ENCODE measurements at regions not wholly inside any gene's neighbourhood (a gene's known extent, or its start where the extent isn't known, plus 50 kb on each side); places are given as distances from the start of the nearest gene placed in this dataset.
"Not testable (repeated sequence)": the region's sequence is repeated elsewhere in the genome, so short reads cannot be mapped to it uniquely, and the experiment has no call there.

DNA sequence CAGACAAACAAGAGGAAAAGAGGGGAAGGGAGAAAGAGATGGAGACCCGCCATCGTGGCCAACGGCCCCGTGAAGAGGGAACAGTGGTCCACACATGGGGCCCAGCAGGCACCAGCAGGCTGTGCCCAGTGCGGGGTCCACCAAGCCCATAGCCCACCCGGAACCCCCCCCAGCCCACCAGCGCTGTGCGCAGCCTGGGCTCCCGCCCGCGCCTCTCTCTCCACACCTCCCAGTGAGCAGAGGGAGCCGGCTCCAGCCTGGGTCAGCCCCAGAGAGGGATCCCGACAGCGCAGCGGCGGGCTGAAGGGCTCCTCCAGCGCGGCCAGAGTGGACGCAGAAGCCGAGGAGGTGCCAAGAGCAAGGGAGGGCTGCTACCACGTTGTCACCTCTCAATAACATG is 105.0 kb upstream of the TMTC1 start:
- Mint-ChIP-seq H3K27me3 (ENCODE audit: low read depth, poor library complexity) (peaks cover 4% of the 10 kb centered on the region), H3K27ac (no peak overlapping the region), H3K9me3 (peaks cover 20% of the 10 kb centered on the region), H3K4me1 (no peaks in the 10 kb centered on the region), H3K4me3 (no peak overlapping the region), H3K36me3 (ENCODE audit: low read depth) (no peaks in the 10 kb centered on the region)
- TF ChIP-seq, protein P1, sequence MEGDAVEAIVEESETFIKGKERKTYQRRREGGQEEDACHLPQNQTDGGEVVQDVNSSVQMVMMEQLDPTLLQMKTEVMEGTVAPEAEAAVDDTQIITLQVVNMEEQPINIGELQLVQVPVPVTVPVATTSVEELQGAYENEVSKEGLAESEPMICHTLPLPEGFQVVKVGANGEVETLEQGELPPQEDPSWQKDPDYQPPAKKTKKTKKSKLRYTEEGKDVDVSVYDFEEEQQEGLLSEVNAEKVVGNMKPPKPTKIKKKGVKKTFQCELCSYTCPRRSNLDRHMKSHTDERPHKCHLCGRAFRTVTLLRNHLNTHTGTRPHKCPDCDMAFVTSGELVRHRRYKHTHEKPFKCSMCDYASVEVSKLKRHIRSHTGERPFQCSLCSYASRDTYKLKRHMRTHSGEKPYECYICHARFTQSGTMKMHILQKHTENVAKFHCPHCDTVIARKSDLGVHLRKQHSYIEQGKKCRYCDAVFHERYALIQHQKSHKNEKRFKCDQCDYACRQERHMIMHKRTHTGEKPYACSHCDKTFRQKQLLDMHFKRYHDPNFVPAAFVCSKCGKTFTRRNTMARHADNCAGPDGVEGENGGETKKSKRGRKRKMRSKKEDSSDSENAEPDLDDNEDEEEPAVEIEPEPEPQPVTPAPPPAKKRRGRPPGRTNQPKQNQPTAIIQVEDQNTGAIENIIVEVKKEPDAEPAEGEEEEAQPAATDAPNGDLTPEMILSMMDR (IDR thresholded peaks at IDR 0.05): no peak
- no peak for DNase-seq

- peaks cover 21% of the 10 kb centered on the region for H3K9me3 Mint-ChIP-seq
- H3K27ac Mint-ChIP-seq; H3K36me3 Mint-ChIP-seq (ENCODE audit: low read depth); DNase-seq; H3K4me1 Mint-ChIP-seq; H3K27me3 Mint-ChIP-seq (ENCODE audit: low read depth, poor library complexity); H3K4me3 Mint-ChIP-seq: not testable (repeated sequence)
Measured at GRCh38 chr12:29884957-29885356, 101.2 kb upstream of the TMTC1 start.

- no peaks in the 10 kb centered on the region for H3K4me1 Mint-ChIP-seq
Measured at GRCh38 chr12:29883941-29884554, 100.3 kb upstream of the TMTC1 start.

GRCh38 chr12:29883525-29883924 is 99.8 kb upstream of the TMTC1 start:
- peaks cover 21% of the 10 kb centered on the region for H3K9me3 Mint-ChIP-seq
- TF ChIP-seq, protein P1 (IDR thresholded peaks at IDR 0.05): no peak
- H3K27ac Mint-ChIP-seq: no peak overlapping the region

More at GRCh38 chr12:29883941-29884554, 100.3 kb upstream of the TMTC1 start:
- Mint-ChIP-seq H3K9me3 (peaks cover 21% of the 10 kb centered on the region), H3K4me3 (no peak overlapping the region), H3K27ac (no peak overlapping the region), H3K27me3 (ENCODE audit: low read depth, poor library complexity) (peaks cover 4% of the 10 kb centered on the region), H3K36me3 (ENCODE audit: low read depth) (no peaks in the 10 kb centered on the region)
- DNase-seq: no peak
- TF ChIP-seq, protein P1 (IDR thresholded peaks at IDR 0.05): no peak

DNA sequence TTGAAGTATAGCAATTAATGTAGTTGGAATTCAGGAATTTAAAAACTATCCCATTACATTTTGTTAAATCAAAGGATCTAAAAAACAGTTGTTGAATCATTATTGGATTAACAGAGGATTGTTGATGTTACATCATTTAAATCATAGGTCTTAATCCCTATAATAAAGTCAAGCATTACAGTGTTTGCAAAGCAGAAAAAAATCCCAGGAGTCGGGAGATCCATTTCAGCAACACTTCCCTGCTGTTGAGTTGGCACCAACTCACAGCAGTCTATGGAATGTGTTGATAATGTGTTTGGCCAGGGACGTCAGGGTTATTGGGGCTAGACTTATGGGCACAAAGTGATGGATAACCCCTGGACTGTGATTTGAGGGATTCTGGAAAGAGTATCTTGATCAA is 99.1 kb upstream of the TMTC1 start:
- Mint-ChIP-seq H3K36me3 (ENCODE audit: low read depth) (no peaks in the 10 kb centered on the region), H3K4me3 (no peak overlapping the region), H3K27me3 (ENCODE audit: low read depth, poor library complexity) (peaks cover 7% of the 10 kb centered on the region), H3K9me3 (peaks cover 18% of the 10 kb centered on the region), H3K27ac (no peak overlapping the region), H3K4me1 (no peaks in the 10 kb centered on the region)
- DNase-seq: no peak
- TF ChIP-seq, protein P1 (IDR thresholded peaks at IDR 0.05): no peak

More at GRCh38 chr12:29883525-29883924, 99.8 kb upstream of the TMTC1 start:
- Mint-ChIP-seq H3K4me3 (no peak overlapping the region), H3K4me1 (no peaks in the 10 kb centered on the region), H3K36me3 (ENCODE audit: low read depth) (no peaks in the 10 kb centered on the region), H3K27me3 (ENCODE audit: low read depth, poor library complexity) (peaks cover 5% of the 10 kb centered on the region)
- DNase-seq: no peak

- Mint-ChIP-seq H3K9me3 (peaks cover 21% of the 10 kb centered on the region), H3K4me3 (no peak overlapping the region), H3K27ac (no peak overlapping the region), H3K27me3 (ENCODE audit: low read depth, poor library complexity) (peaks cover 7% of the 10 kb centered on the region), H3K4me1 (no peaks in the 10 kb centered on the region), H3K36me3 (ENCODE audit: low read depth) (no peaks in the 10 kb centered on the region)
- DNase-seq: no peak
- TF ChIP-seq, protein P1 (IDR thresholded peaks at IDR 0.05): no peak
Measured at GRCh38 chr12:29880987-29881386, 97.2 kb upstream of the TMTC1 start.

Data from nephron progenitor cell (in vitro differentiated cells).